Naive thymus-derived CD8-positive, alpha-beta T cell (primary cell): ENCODE measurements at regions not wholly inside any gene's neighbourhood (a gene's known extent, or its start where the extent isn't known, plus 50 kb on each side); places are given as distances from the start of the nearest gene placed in this dataset.

Source experiments
- ATAC-seq, 2 donors: fragments of 150-1000 bp; cut with Tn5 transposase in 1 of 2; sonication (Bioruptor Pico), chemical (Tn5 transposase) in 1 of 2; 1 replicate in 1 of 2; 2 replicates in 1 of 2; pipeline ENCODE4 v1.10.0; 2021; ENCODE audit warnings: mild to moderate bottlenecking in 2 of 2, moderate library complexity in 2 of 2
- POLR2A ChIA-PET: fragments of 350-600 bp; sonication (Branson Sonifier 250); formaldehyde crosslinking; loops from one replicate; lab custom pipeline; 2021; ENCODE audit warnings: antibody characterized with exemption; lab: Charles Lee
- DNase-seq, 10 donors: peaks; one replicate each; pipeline versions ENCODE4 v3.0.0 to v3.0.0-alpha.2; 2020 to 2022
- H3K27ac Mint-ChIP-seq, 10 donors: one replicate each; pipeline ENCODE4 v1.8.0; 2020 to 2022; ENCODE audit warnings: mild to moderate bottlenecking in 10 of 10, mixed read lengths in 10 of 10, moderate library complexity in 4 of 10, inconsistent platforms in 1 of 10
- H3K27me3 Mint-ChIP-seq, 5 donors: one replicate each; pipeline ENCODE4 v1.8.0; 2021 to 2022; ENCODE audit warnings: mixed read lengths in 5 of 5
- H3K36me3 Mint-ChIP-seq, 3 donors: one replicate each; pipeline ENCODE4 v1.8.0; 2020 to 2022; ENCODE audit warnings: mixed read lengths in 3 of 3, mild to moderate bottlenecking in 2 of 3, inconsistent platforms in 1 of 3
- H3K4me1 Mint-ChIP-seq, 4 donors: one replicate each; pipeline ENCODE4 v1.8.0; 2021 to 2022; ENCODE audit warnings: mixed read lengths in 4 of 4
- H3K4me3 Mint-ChIP-seq, 10 donors: one replicate each; pipeline ENCODE4 v1.8.0; 2020 to 2022; ENCODE audit warnings: mild to moderate bottlenecking in 10 of 10, mixed read lengths in 10 of 10, moderate library complexity in 6 of 10, inconsistent platforms in 1 of 10
- H3K9me3 Mint-ChIP-seq, 9 donors: one replicate each; pipeline ENCODE4 v1.8.0; 2020 to 2022; ENCODE audit warnings: mixed read lengths in 9 of 9, mild to moderate bottlenecking in 3 of 9, inconsistent platforms in 1 of 9, moderate library complexity in 1 of 9

- DNase-seq (no peak), ATAC-seq (no peak)
- Mint-ChIP-seq H3K9me3 (no peaks in the 10 kb centered on the region), H3K27me3 (peaks cover 7 to 27% (median 15%) of the 10 kb centered on the region in 5 donors), H3K36me3 (no peaks in the 10 kb centered on the region), H3K4me3 (no peak overlapping the region), H3K4me1 (no peaks in the 10 kb centered on the region), H3K27ac (no peak overlapping the region)
- POLR2A ChIA-PET, result no interaction called here
These were observed 87.8 kb downstream of the PMP22 start for GRCh38 chr17:15177343-15177742.

GRCh38 chr17:15175356-15175755, 89.8 kb downstream of the PMP22 start:
- no peak overlapping the region for H3K27ac Mint-ChIP-seq
- H3K4me1 Mint-ChIP-seq, result no peaks in the 10 kb centered on the region
- no peak for ATAC-seq
- no peaks in the 10 kb centered on the region for H3K9me3 Mint-ChIP-seq
- POLR2A ChIA-PET, result no interaction called here
- H3K4me3 Mint-ChIP-seq, result no peak overlapping the region
- DNase-seq, result no peak
- peaks cover 13 to 36% (median 17%) of the 10 kb centered on the region in 5 donors for H3K27me3 Mint-ChIP-seq
- no peaks in the 10 kb centered on the region for H3K36me3 Mint-ChIP-seq

GRCh38 chr17:15171167-15172047, 93.7 kb downstream of the PMP22 start:
- Mint-ChIP-seq H3K36me3 (no peaks in the 10 kb centered on the region), H3K4me1 (no peaks in the 10 kb centered on the region), H3K27ac (no peak overlapping the region), H3K4me3 (no peak overlapping the region), H3K27me3 (peaks cover 15 to 45% (median 21%) of the 10 kb centered on the region in 5 donors), H3K9me3 (no peaks in the 10 kb centered on the region)
- DNase-seq (peak in 1 of 10 donors; percentile 14), ATAC-seq (no peak)
- POLR2A ChIA-PET, result no interaction called here

- ATAC-seq, result no peak
- no peak overlapping the region for H3K4me3 Mint-ChIP-seq
- no peaks in the 10 kb centered on the region for H3K9me3 Mint-ChIP-seq
- peaks cover 11 to 35% (median 17%) of the 10 kb centered on the region in 5 donors for H3K27me3 Mint-ChIP-seq
- no peaks in the 10 kb centered on the region for H3K36me3 Mint-ChIP-seq
- H3K4me1 Mint-ChIP-seq, result no peaks in the 10 kb centered on the region
- DNase-seq, result no peak
- POLR2A ChIA-PET, result no interaction called here
- H3K27ac Mint-ChIP-seq, result no peak overlapping the region
These were observed 95.5 kb downstream of the PMP22 start for GRCh38 chr17:15169676-15170075.

- Mint-ChIP-seq H3K27ac (no peak overlapping the region), H3K4me3 (no peak overlapping the region), H3K9me3 (no peaks in the 10 kb centered on the region), H3K4me1 (no peaks in the 10 kb centered on the region), H3K27me3 (peaks cover 11 to 28% (median 14%) of the 10 kb centered on the region in 5 donors), H3K36me3 (no peaks in the 10 kb centered on the region)
- ATAC-seq (no peak), DNase-seq (no peak)
- POLR2A ChIA-PET, result no interaction called here
These were observed 96.7 kb downstream of the PMP22 start for GRCh38 chr17:15168379-15168778.

GRCh38 chr17:15161395-15161794, 103.7 kb downstream of the PMP22 start:
- Mint-ChIP-seq H3K4me1 (peaks cover 0 to 2% (median 0%) of the 10 kb centered on the region in 4 donors), H3K4me3 (no peak overlapping the region), H3K27ac (no peak overlapping the region), H3K36me3 (no peaks in the 10 kb centered on the region), H3K27me3 (peaks cover 12 to 37% (median 27%) of the 10 kb centered on the region in 5 donors), H3K9me3 (no peaks in the 10 kb centered on the region)
- ATAC-seq (no peak), DNase-seq (no peak)
- POLR2A ChIA-PET, result no interaction called here

- Mint-ChIP-seq H3K4me1 (peaks cover 0 to 2% (median 0%) of the 10 kb centered on the region in 4 donors), H3K27ac (no peak overlapping the region), H3K36me3 (no peaks in the 10 kb centered on the region), H3K4me3 (no peak overlapping the region), H3K9me3 (peaks cover 0 to 2% (median 0%) of the 10 kb centered on the region in 9 donors), H3K27me3 (peaks cover 13 to 46% (median 34%) of the 10 kb centered on the region in 5 donors)
- ATAC-seq, result no peak
- POLR2A ChIA-PET, result no interaction called here
- no peak for DNase-seq
These were observed 108.1 kb downstream of the PMP22 start for GRCh38 chr17:15157051-15157450.

GRCh38 chr17:15154618-15155017, 110.5 kb downstream of the PMP22 start:
- POLR2A ChIA-PET, result no interaction called here
- Mint-ChIP-seq H3K9me3 (peaks cover 0 to 2% (median 0%) of the 10 kb centered on the region in 9 donors), H3K27ac (no peak overlapping the region), H3K4me3 (no peak overlapping the region), H3K36me3 (no peaks in the 10 kb centered on the region), H3K4me1 (peaks cover 0 to 2% (median 0%) of the 10 kb centered on the region in 4 donors), H3K27me3 (peaks cover 13 to 47% (median 29%) of the 10 kb centered on the region in 5 donors)
- DNase-seq, result no peak
- ATAC-seq, result no peak

GRCh38 chr17:15145621-15146020, 119.5 kb downstream of the PMP22 start:
- no peak for ATAC-seq
- Mint-ChIP-seq H3K9me3 (peaks cover 0 to 10% (median 2%) of the 10 kb centered on the region in 9 donors), H3K4me3 (no peak overlapping the region)

GRCh38 chr17:15143524-15143923, 121.6 kb downstream of the PMP22 start:
- peaks cover 0 to 6% (median 0%) of the 10 kb centered on the region in 3 donors for H3K36me3 Mint-ChIP-seq
- peaks cover 0 to 3% (median 0%) of the 10 kb centered on the region in 4 donors for H3K4me1 Mint-ChIP-seq

More at GRCh38 chr17:15145621-15146020, 119.5 kb downstream of the PMP22 start:
- no peak for DNase-seq
- peaks cover 0 to 3% (median 0%) of the 10 kb centered on the region in 4 donors for H3K4me1 Mint-ChIP-seq
- peaks cover 2 to 15% (median 10%) of the 10 kb centered on the region in 5 donors for H3K27me3 Mint-ChIP-seq
- H3K36me3 Mint-ChIP-seq, result peaks cover 0 to 6% (median 0%) of the 10 kb centered on the region in 3 donors
- POLR2A ChIA-PET, result no interaction called here
- H3K27ac Mint-ChIP-seq, result no peak overlapping the region

GRCh38 chr17:15134363-15134762, 130.8 kb downstream of the PMP22 start:
- Mint-ChIP-seq H3K27ac (no peak overlapping the region), H3K36me3 (no peaks in the 10 kb centered on the region), H3K27me3 (peaks cover 0 to 37% (median 2%) of the 10 kb centered on the region in 5 donors), H3K9me3 (peaks cover 0 to 5% (median 0%) of the 10 kb centered on the region in 9 donors), H3K4me1 (no peaks in the 10 kb centered on the region), H3K4me3 (no peak overlapping the region)
- POLR2A ChIA-PET, result no interaction called here
- DNase-seq, result no peak
- no peak for ATAC-seq

More at GRCh38 chr17:15143524-15143923, 121.6 kb downstream of the PMP22 start:
- POLR2A ChIA-PET, result no interaction called here
- no peak for DNase-seq
- no peak for ATAC-seq
- H3K4me3 Mint-ChIP-seq, result no peak overlapping the region
- peaks cover 4 to 20% (median 10%) of the 10 kb centered on the region in 5 donors for H3K27me3 Mint-ChIP-seq
- H3K9me3 Mint-ChIP-seq, result peaks cover 0 to 10% (median 2%) of the 10 kb centered on the region in 9 donors
- no peak overlapping the region for H3K27ac Mint-ChIP-seq

GRCh38 chr17:15133826-15134225, 131.3 kb downstream of the PMP22 start:
- Mint-ChIP-seq H3K36me3 (no peaks in the 10 kb centered on the region), H3K27ac (no peak overlapping the region), H3K4me3 (no peak overlapping the region), H3K4me1 (no peaks in the 10 kb centered on the region), H3K9me3 (peaks cover 0 to 5% (median 0%) of the 10 kb centered on the region in 9 donors), H3K27me3 (peaks cover 0 to 37% (median 2%) of the 10 kb centered on the region in 5 donors)
- POLR2A ChIA-PET, result no interaction called here
- ATAC-seq, result no peak
- no peak for DNase-seq

- Mint-ChIP-seq H3K27me3 (peaks cover 0 to 34% (median 3%) of the 10 kb centered on the region in 5 donors), H3K9me3 (peaks cover 0 to 5% (median 0%) of the 10 kb centered on the region in 9 donors), H3K36me3 (no peaks in the 10 kb centered on the region), H3K4me1 (no peaks in the 10 kb centered on the region), H3K27ac (no peak overlapping the region), H3K4me3 (no peak overlapping the region)
- POLR2A ChIA-PET, result no interaction called here
- ATAC-seq, result no peak
- DNase-seq, result no peak
These were observed 132.0 kb downstream of the PMP22 start for GRCh38 chr17:15133143-15133542.
